HEK293 (cell line): ENCODE measurements at regions not wholly inside any gene's neighbourhood (a gene's known extent, or its start where the extent isn't known, plus 50 kb on each side); places are given as distances from the start of the nearest gene placed in this dataset.
"Not testable (repeated sequence)": the region's sequence is repeated elsewhere in the genome, so short reads cannot be mapped to it uniquely, and the experiment has no call there.

Experiments used
- HOXA7 ChIP-seq: sonication (generic); formaldehyde crosslinking; IDR thresholded peaks from 2 replicates; pipeline ENCODE4 v1.8.1; 2022; ENCODE audit warnings: missing genetic modification reagents, borderline replicate concordance
- ZBTB8A ChIP-seq: fragments of 450-650 bp; formaldehyde crosslinking; IDR thresholded peaks from 2 replicates; pipeline ENCODE4 v1.5.1; 2016; ENCODE audit warnings: missing biosample characterization, missing genetic modification characterization
- ZNF112 ChIP-seq: fragments of 450-650 bp; formaldehyde crosslinking; IDR thresholded peaks from 2 replicates; pipeline ENCODE4 v1.5.0; 2017; ENCODE audit warnings: missing biosample characterization, missing genetic modification characterization
- ZNF132 ChIP-seq: fragments of 450-650 bp; formaldehyde crosslinking; IDR thresholded peaks from 2 replicates; pipeline ENCODE4 v1.5.1; 2017; ENCODE audit warnings: missing biosample characterization, missing genetic modification characterization, borderline replicate concordance
- ZNF140 ChIP-seq: fragments of 450-650 bp; formaldehyde crosslinking; IDR thresholded peaks from 2 replicates; pipeline ENCODE4 v1.5.1; 2016; ENCODE audit warnings: missing biosample characterization, missing genetic modification characterization
- ZNF311 ChIP-seq: fragments of 450-650 bp; formaldehyde crosslinking; IDR thresholded peaks from 2 replicates; pipeline ENCODE4 v1.5.1; 2017; ENCODE audit warnings: missing biosample characterization, missing genetic modification characterization, borderline replicate concordance
- ZNF510 ChIP-seq: fragments of 450-650 bp; formaldehyde crosslinking; IDR thresholded peaks from 2 replicates; pipeline ENCODE4 v1.5.1; 2018; ENCODE audit warnings: mild to moderate bottlenecking, missing genetic modification characterization, missing biosample characterization; ENCODE audit not compliant: insufficient replicate concordance
- ZNF530 ChIP-seq: fragments of 450-650 bp; formaldehyde crosslinking; IDR thresholded peaks from 2 replicates; pipeline ENCODE4 v1.5.1; 2016; ENCODE audit warnings: low read depth, missing biosample characterization, missing genetic modification characterization
- ZNF558 ChIP-seq: fragments of 450-650 bp; formaldehyde crosslinking; IDR thresholded peaks from 2 replicates; pipeline ENCODE4 v1.5.1; 2016; ENCODE audit warnings: missing biosample characterization, missing genetic modification characterization
- ZNF76 ChIP-seq: fragments of 450-650 bp; formaldehyde crosslinking; IDR thresholded peaks from 2 replicates; pipeline ENCODE4; 2016; ENCODE audit warnings: low read depth, missing biosample characterization, missing genetic modification characterization, borderline replicate concordance
- ZNF777 ChIP-seq: fragments of 450-650 bp; formaldehyde crosslinking; IDR thresholded peaks from 2 replicates; pipeline ENCODE4 v1.5.1; 2017; ENCODE audit warnings: missing biosample characterization, missing genetic modification characterization, borderline replicate concordance
- TF ChIP-seq, protein P1 (sequence below): fragments of 450-650 bp; formaldehyde crosslinking; IDR thresholded peaks from 2 replicates; pipeline ENCODE4 v1.5.1; 2016; ENCODE audit warnings: missing biosample characterization, missing genetic modification characterization

DNA sequence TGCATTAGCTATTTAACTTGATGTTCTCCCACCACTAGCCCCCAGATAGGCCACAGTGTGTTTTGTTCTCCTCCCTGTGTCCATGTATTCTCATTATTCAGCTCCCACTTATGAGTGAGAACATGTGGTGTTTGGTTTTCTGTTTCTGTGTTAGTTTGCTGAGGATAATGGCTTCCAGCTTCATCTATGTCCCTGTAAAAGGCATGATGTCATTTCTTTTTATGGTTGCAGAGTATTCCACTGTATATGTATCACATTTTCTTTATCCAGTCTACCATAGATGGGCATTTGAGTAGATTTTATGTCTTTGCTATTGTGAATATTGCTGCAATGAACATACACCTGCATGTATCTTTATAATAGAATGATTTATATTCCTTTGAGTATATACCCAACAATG is 487.7 kb downstream of the CBLN4 start:
- not testable (repeated sequence) for TF ChIP-seq ZNF558 (tag by site-specific recombination); ZNF112; ZNF530; ZNF311; ZNF777 (tag by site-specific recombination); ZBTB8A (tag by site-specific recombination); ZNF140; ZNF132; ZNF510 (tag by site-specific recombination); ZNF76; HOXA7 (CRISPR knock-in tag)
- TF ChIP-seq, protein P1, sequence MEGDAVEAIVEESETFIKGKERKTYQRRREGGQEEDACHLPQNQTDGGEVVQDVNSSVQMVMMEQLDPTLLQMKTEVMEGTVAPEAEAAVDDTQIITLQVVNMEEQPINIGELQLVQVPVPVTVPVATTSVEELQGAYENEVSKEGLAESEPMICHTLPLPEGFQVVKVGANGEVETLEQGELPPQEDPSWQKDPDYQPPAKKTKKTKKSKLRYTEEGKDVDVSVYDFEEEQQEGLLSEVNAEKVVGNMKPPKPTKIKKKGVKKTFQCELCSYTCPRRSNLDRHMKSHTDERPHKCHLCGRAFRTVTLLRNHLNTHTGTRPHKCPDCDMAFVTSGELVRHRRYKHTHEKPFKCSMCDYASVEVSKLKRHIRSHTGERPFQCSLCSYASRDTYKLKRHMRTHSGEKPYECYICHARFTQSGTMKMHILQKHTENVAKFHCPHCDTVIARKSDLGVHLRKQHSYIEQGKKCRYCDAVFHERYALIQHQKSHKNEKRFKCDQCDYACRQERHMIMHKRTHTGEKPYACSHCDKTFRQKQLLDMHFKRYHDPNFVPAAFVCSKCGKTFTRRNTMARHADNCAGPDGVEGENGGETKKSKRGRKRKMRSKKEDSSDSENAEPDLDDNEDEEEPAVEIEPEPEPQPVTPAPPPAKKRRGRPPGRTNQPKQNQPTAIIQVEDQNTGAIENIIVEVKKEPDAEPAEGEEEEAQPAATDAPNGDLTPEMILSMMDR, result not testable (repeated sequence)
